VCaP (cell line): ENCODE measurements at regions not wholly inside any gene's neighbourhood (a gene's known extent, or its start where the extent isn't known, plus 50 kb on each side); places are given as distances from the start of the nearest gene placed in this dataset.

ENCODE experiments used
- H3K27ac ChIP-seq: fragments of 450-650 bp; 2 replicates; pipeline ENCODE4 v1.5.1; 2017
- CTCF ChIP-seq: fragments of 450-650 bp; conservative IDR thresholded peaks from 2 replicates; pipeline ENCODE4 v1.5.1; 2017; ENCODE audit warnings: mild to moderate bottlenecking, moderate library complexity

- no peak overlapping the region for H3K27ac ChIP-seq
- TF ChIP-seq CTCF = no peak
Measured at GRCh38 chr5:26026044-26026443, 1012.3 kb downstream of the CDH9 start.

GRCh38 chr5:26024774-26025173, 1013.6 kb downstream of the CDH9 start:
- peak; percentile 35 for TF ChIP-seq CTCF
- H3K27ac ChIP-seq = no peak overlapping the region

- no peak for TF ChIP-seq CTCF
- H3K27ac ChIP-seq = no peak overlapping the region
Measured at GRCh38 chr5:26023361-26023760, 1015.0 kb downstream of the CDH9 start.

GRCh38 chr5:26014206-26014605, 1024.2 kb downstream of the CDH9 start:
- TF ChIP-seq CTCF = no peak
- no peak overlapping the region for H3K27ac ChIP-seq

GRCh38 chr5:26012078-26012477, 1026.3 kb downstream of the CDH9 start:
- H3K27ac ChIP-seq = no peak overlapping the region
- no peak for TF ChIP-seq CTCF

GRCh38 chr5:26009742-26010141, 1028.6 kb downstream of the CDH9 start:
- peak; percentile 48 for TF ChIP-seq CTCF
- H3K27ac ChIP-seq = no peak overlapping the region

- no peak for TF ChIP-seq CTCF
- no peak overlapping the region for H3K27ac ChIP-seq
Measured at GRCh38 chr5:26003966-26004365, 1034.4 kb downstream of the CDH9 start.

GRCh38 chr5:25995209-25995608, 1043.2 kb downstream of the CDH9 start:
- no peak for TF ChIP-seq CTCF
- H3K27ac ChIP-seq = no peak overlapping the region
